DND-41 (cell line): ENCODE measurements at regions not wholly inside any gene's neighbourhood (a gene's known extent, or its start where the extent isn't known, plus 50 kb on each side); places are given as distances from the start of the nearest gene placed in this dataset.

Source experiments
- CTCF ChIP-seq: IDR thresholded peaks from 2 replicates; pipeline ENCODE4 v1.5.1; 2012; ENCODE audit warnings: borderline replicate concordance, low read length, moderate library complexity, mild to moderate bottlenecking; ENCODE audit not compliant: poor library complexity, severe bottlenecking; ENCODE audit errors: extremely low read depth
- EZH2 ChIP-seq: IDR thresholded peaks from 3 replicates; pipeline ENCODE4 v1.6.1; 2012; ENCODE audit warnings: borderline replicate concordance, low read depth, mild to moderate bottlenecking, moderate library complexity, low read length, inconsistent platforms; ENCODE audit not compliant: severe bottlenecking

- TF ChIP-seq CTCF (no peak), EZH2 (no peak)
Observed at GRCh38 chr2:203591642-203592041, 56.5 kb upstream of the RAPH1 start.
